SHP77 (cell line): ENCODE measurements at regions not wholly inside any gene's neighbourhood (a gene's known extent, or its start where the extent isn't known, plus 50 kb on each side); places are given as distances from the start of the nearest gene placed in this dataset.
A peak's percentile ranks its signal among the peaks of the same experiment; 100 is the strongest.

Source experiments
- DNase-seq, 2 experiments: peaks; one replicate each; lab custom pipeline; 2025; lab: John Stamatoyannopoulos, UW

GRCh38 chr6:113564371-113565171, 292.6 kb upstream of the MARCKS start:
- DNase-seq: peak; percentile 88 to 89

GRCh38 chr6:113565306-113565705, 291.8 kb upstream of the MARCKS start:
- DNase-seq: no peak

DNA sequence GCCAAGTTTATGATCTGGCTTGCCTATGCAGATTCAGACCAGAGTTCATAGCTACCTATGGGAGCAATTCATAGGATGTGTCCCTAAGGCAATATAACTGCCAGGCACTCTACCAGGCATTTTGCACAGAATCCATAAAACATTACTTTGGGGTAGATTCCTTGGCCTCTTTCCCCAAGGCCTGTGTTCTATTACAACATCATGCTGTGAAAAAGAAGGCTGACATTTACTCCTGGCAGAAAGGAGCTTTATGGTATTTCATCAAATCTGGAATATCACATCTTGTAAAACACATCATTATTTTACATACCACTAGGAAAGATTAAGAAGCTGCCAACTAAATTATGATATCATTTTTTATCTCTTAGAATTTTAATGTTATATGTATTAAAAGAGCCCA, 287.0 kb upstream of the MARCKS start:
- no peak for DNase-seq

DNA sequence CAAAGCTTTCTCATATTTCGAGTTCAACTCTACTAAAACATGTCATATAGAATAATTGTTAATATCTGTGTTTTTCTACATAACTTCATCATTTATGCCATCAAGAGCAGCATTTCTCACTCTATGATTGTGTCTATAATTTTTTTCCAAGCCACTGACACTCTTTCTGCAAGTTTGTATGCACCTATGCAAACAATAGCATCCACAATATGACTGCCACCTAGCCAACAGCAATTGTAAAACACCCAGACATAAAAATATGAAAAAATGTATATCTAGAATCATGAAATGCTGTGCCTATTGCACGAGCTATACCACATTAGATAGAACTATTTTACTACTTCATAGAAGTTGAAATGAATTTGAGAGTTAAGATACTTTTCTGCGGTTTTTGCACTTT, 286.5 kb upstream of the MARCKS start:
- no peak for DNase-seq

- DNase-seq: no peak
Observed at GRCh38 chr6:113574147-113574546, 283.0 kb upstream of the MARCKS start.

GRCh38 chr6:113576310-113576709, 280.8 kb upstream of the MARCKS start:
- DNase-seq: no peak

GRCh38 chr6:113578691-113579090, 278.5 kb upstream of the MARCKS start:
- no peak for DNase-seq

- DNase-seq: no peak
Observed at GRCh38 chr6:113584767-113585166, 272.4 kb upstream of the MARCKS start.

- DNase-seq: no peak
Observed at GRCh38 chr6:113585246-113585645, 271.9 kb upstream of the MARCKS start.

- no peak for DNase-seq
Observed at GRCh38 chr6:113586413-113587077, 270.6 kb upstream of the MARCKS start.

DNA sequence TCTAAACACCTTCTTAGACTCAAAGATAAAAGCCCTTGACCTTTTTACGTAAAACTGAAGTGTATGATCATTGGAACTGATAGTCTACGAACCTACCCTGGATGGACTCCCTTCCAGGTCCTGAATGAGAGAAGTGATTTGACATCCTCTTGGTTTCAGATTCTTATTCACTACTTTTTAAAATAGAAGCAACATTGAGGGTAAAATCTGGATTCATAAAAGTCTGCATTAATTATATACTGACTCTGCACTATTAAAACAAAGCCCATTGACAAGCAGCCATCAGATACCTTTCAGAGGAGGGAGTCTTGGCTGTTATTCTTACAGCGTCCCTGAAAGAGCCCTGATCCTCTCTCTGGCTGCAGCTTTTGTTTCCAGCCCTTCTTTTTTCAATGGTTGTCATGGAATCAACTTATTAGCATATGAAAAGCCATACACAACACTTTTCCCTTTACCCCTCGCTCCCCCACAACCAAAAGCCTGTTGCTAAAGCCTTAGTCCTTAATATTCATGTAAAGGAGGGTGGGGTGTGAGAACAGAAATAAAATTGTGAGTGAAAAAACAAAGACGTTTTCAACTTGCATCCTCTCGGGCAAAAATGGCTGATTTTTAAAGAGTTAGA, 270.0 kb upstream of the MARCKS start:
- DNase-seq: no peak

DNA sequence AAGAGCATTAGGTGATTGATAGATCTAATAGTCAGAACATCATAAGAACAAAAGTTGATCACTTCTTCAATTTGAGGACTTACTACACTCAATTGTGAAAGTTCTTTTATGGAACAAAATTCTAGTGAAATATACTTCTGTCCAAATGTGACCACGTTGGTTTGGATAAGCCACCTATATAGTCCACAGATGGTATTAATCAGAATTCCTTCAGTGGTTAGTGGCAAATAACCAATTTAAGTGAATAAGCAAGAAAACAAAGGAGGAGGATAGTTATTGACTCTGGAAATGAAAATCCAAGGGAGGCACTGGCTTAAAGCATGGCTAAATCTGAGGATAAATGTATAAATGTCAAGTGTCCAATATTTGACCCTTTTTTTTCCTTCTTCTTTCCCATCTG, 268.5 kb upstream of the MARCKS start:
- DNase-seq: no peak

GRCh38 chr6:113591896-113592827, 265.0 kb upstream of the MARCKS start:
- peak; percentile 13 to 27 for DNase-seq

DNA sequence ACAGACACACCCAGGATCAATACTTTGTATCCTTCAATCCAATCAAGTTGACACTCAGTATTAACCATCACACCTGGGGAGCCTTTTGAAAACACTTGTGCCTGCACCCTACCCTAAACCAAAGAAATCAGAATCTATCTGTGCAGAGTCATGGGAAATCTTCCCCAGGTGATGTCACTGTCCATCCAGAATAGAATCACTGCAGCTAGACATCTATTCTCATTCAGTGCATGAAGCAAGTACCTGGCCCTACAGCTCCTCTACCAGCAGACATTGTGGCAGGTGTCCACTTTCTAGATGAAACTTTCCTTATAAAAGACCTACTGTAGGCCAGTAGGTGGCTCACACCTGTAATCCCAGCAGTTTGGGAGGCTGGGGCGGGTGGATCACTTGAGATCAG, 262.4 kb upstream of the MARCKS start:
- DNase-seq: no peak

- DNase-seq: no peak
Observed at GRCh38 chr6:113595911-113596376, 261.2 kb upstream of the MARCKS start.

- DNase-seq: peak; percentile 37 to 51
Observed at GRCh38 chr6:113596387-113597230, 260.5 kb upstream of the MARCKS start.

DNA sequence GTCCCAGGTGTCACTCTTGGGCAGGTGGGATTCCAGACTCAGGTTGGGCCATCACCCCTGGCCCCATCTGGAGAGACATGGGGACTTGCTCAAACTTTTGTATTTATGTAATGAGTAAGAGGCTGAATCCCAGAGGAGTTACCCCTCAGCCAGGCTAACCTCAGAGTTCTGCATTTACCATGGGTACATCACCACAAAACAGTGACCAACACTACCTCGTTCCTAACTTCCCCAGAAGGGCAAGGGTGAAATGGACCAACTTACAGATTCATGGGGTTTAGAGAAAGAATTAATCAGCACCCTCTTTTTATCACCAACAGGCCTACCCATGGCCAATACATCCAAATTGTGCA, 259.9 kb upstream of the MARCKS start:
- DNase-seq: no peak

DNA sequence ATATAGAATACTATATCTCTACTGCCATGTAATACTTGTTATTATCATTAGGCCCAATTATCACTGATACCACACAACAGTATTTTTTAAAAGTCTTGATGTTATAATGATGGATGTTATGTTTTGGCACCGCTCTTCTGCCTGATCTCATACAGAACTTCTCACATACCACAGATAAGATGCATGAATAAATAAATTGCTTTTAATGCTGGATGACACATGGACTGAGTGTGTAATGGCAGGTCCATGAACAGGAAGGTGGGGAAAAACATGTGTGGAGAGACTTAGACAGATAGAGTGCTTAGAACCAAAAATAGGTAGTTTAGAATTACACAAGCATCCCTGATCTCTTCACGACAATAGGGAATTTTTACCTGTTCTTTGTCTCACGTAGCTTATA, 258.4 kb upstream of the MARCKS start:
- DNase-seq: no peak

DNA sequence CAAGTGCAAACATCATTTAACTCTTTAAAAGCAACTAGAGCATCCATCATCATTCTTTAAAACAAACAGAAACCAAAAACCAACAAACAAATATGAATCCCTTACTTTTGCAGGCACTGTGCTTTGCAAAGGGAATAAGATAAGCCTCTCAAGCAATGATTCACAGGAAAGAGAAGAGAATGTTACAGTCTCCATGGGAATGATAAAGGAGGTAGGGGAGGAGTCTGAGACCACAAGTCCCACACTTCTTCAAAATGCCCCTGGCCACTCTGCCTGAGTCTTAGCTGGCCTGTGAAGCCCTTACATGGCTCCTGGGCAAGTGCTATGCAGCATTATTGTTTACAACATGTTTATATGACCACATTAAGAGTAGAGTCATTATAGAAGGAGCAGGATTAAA, 257.7 kb upstream of the MARCKS start:
- peak in 1 of 2 experiments; percentile 5 for DNase-seq

GRCh38 chr6:113600551-113601339, 256.4 kb upstream of the MARCKS start:
- DNase-seq: no peak
